Lower leg skin (tissue), 4 donors: ENCODE measurements at regions not wholly inside any gene's neighbourhood (a gene's known extent, or its start where the extent isn't known, plus 50 kb on each side); places are given as distances from the start of the nearest gene placed in this dataset.

Experiments
- DNase-seq, 2 donors: peaks; one replicate each; pipeline ENCODE4 v3.0.0-alpha.2; 2019; ENCODE audit warnings: low spot score in 2 of 2
- H3K4me3 ChIP-seq: fragments of 200-600 bp; sonication (generic); 2 replicates; pipeline ENCODE4 v1.5.1; 2017; ENCODE audit warnings: mild to moderate bottlenecking, low read depth; ENCODE audit not compliant: poor library complexity, severe bottlenecking
- POLR2A ChIP-seq, 2 donors: fragments of 450-650 bp; IDR thresholded peaks; one replicate each; pipeline ENCODE4 v1.6.1; 2016 to 2017; ENCODE audit warnings: antibody characterized with exemption in 2 of 2, mild to moderate bottlenecking in 1 of 2, moderate library complexity in 1 of 2
- whole genome bisulfite sequencing, 2 donors: methylation state at CpG; one replicate each; pipeline ENCODE4 v1.1.5; 2018; 5-methylcytosine and 5-hydroxymethylcytosine counted together
- intact Hi-C: fragments of 100-400 bp; cut with DNase I; formaldehyde crosslinking; loops from one replicate; pipeline ENCODE4 v1.15.0; 2023; ENCODE audit warnings: low total_unique reads
- TF ChIP-seq, protein P1 (sequence below), 3 donors: fragments of 450-650 bp; IDR thresholded peaks; one replicate each; pipeline ENCODE4 v1.5.1; 2016; ENCODE audit warnings: antibody characterized with exemption in 3 of 3, mild to moderate bottlenecking in 3 of 3, moderate library complexity in 2 of 3

GRCh38 chr3:190192739-190193138 lies 72.0 kb upstream of the P3H2 start:
- intact Hi-C loops = no loop called here
- H3K4me3 ChIP-seq = no peak overlapping the region
- 63 to 64% methylated on average over 2 of the region's 2 CpGs for WGBS, 2 donors
- DNase-seq = no peak
- no peak for TF ChIP-seq POLR2A (IDR thresholded peaks at IDR 0.05)
- TF ChIP-seq, protein P1, sequence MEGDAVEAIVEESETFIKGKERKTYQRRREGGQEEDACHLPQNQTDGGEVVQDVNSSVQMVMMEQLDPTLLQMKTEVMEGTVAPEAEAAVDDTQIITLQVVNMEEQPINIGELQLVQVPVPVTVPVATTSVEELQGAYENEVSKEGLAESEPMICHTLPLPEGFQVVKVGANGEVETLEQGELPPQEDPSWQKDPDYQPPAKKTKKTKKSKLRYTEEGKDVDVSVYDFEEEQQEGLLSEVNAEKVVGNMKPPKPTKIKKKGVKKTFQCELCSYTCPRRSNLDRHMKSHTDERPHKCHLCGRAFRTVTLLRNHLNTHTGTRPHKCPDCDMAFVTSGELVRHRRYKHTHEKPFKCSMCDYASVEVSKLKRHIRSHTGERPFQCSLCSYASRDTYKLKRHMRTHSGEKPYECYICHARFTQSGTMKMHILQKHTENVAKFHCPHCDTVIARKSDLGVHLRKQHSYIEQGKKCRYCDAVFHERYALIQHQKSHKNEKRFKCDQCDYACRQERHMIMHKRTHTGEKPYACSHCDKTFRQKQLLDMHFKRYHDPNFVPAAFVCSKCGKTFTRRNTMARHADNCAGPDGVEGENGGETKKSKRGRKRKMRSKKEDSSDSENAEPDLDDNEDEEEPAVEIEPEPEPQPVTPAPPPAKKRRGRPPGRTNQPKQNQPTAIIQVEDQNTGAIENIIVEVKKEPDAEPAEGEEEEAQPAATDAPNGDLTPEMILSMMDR (IDR thresholded peaks at IDR 0.05) = no peak

- intact Hi-C loops = no loop called here
- TF ChIP-seq, protein P1 (IDR thresholded peaks at IDR 0.05) = no peak
- TF ChIP-seq POLR2A (IDR thresholded peaks at IDR 0.05) = no peak
- 75 to 76% methylated on average over 2 of the region's 2 CpGs for WGBS, 2 donors
- H3K4me3 ChIP-seq = no peak overlapping the region
- no peak for DNase-seq
Measured at GRCh38 chr3:190192087-190192486, 71.4 kb upstream of the P3H2 start.

- WGBS, 2 donors = 89 to 90% methylated on average over 2 of the region's 2 CpGs
- H3K4me3 ChIP-seq = no peak overlapping the region
- no peak for TF ChIP-seq POLR2A (IDR thresholded peaks at IDR 0.05)
- TF ChIP-seq, protein P1 (IDR thresholded peaks at IDR 0.05) = no peak
- intact Hi-C loops = no loop called here
- no peak for DNase-seq
Measured at GRCh38 chr3:190188197-190188596, 67.5 kb upstream of the P3H2 start.

GRCh38 chr3:190183121-190183520 lies 62.4 kb upstream of the P3H2 start:
- 42 to 50% methylated on average over 4 of the region's 4 CpGs for whole genome bisulfite sequencing, 2 donors
- DNase-seq = no peak

GRCh38 chr3:190182418-190183043 lies 61.8 kb upstream of the P3H2 start:
- intact Hi-C loops = no loop called here
- no peak for DNase-seq
- TF ChIP-seq, protein P1 (IDR thresholded peaks at IDR 0.05) = no peak
- no peak for TF ChIP-seq POLR2A (IDR thresholded peaks at IDR 0.05)
- no peak overlapping the region for H3K4me3 ChIP-seq
- 82 to 84% methylated on average over 12 of the region's 12 CpGs for WGBS, 2 donors

More at GRCh38 chr3:190183121-190183520, 62.4 kb upstream of the P3H2 start:
- no peak overlapping the region for H3K4me3 ChIP-seq
- intact Hi-C loops = no loop called here
- no peak for TF ChIP-seq POLR2A (IDR thresholded peaks at IDR 0.05)
- TF ChIP-seq, protein P1 (IDR thresholded peaks at IDR 0.05) = no peak

- no peak for TF ChIP-seq POLR2A (IDR thresholded peaks at IDR 0.05)
- TF ChIP-seq, protein P1 (IDR thresholded peaks at IDR 0.05) = no peak
- 58 to 81% methylated on average over 1 of the region's 1 CpG for WGBS, 2 donors
Measured at GRCh38 chr3:190180268-190180667, 59.6 kb upstream of the P3H2 start.

More at GRCh38 chr3:190180268-190180667, 59.6 kb upstream of the P3H2 start:
- no peak for DNase-seq
- no peak overlapping the region for H3K4me3 ChIP-seq
- intact Hi-C loops = no loop called here
